Liver (tissue), 7 donors: ENCODE measurements at regions not wholly inside any gene's neighbourhood (a gene's known extent, or its start where the extent isn't known, plus 50 kb on each side); places are given as distances from the start of the nearest gene placed in this dataset.

Source experiments
- DNase-seq: peaks from one replicate; pipeline ENCODE4 v3.0.0-alpha.2; 2017; ENCODE audit warnings: low spot score
- H3K27ac ChIP-seq, 2 donors: one replicate each; pipeline ENCODE4 v1.7.0; 2013; ENCODE audit warnings: inconsistent platforms in 2 of 2, low read length in 2 of 2, control low read depth in 1 of 2, low read depth in 1 of 2, mild to moderate bottlenecking in 1 of 2
- H3K27me3 ChIP-seq, 4 donors: one replicate each; pipeline versions ENCODE4 v1.6.1 to v1.7.0; 2013; ENCODE audit warnings: low read length in 3 of 4, inconsistent platforms in 1 of 4, mild to moderate bottlenecking in 1 of 4, moderate library complexity in 1 of 4; ENCODE audit not compliant: control insufficient read depth in 4 of 4, insufficient read depth in 4 of 4
- H3K36me3 ChIP-seq, 4 donors: one replicate each; pipeline versions ENCODE4 v1.6.1 to v1.7.0; 2013; ENCODE audit warnings: low read length in 3 of 4, mild to moderate bottlenecking in 3 of 4, low read depth in 1 of 4, moderate library complexity in 1 of 4; ENCODE audit not compliant: control insufficient read depth in 4 of 4, insufficient read depth in 3 of 4
- H3K4me1 ChIP-seq, 4 donors: one replicate each; pipeline versions ENCODE4 v1.6.1 to v1.7.0; 2013; ENCODE audit warnings: low read length in 3 of 4, mild to moderate bottlenecking in 3 of 4, moderate library complexity in 1 of 4; ENCODE audit not compliant: control insufficient read depth in 4 of 4, insufficient read depth in 4 of 4
- H3K4me3 ChIP-seq, 3 donors: one replicate each; pipeline versions ENCODE4 v1.6.1 to v1.7.0; 2013; ENCODE audit warnings: low read length in 3 of 3, control low read depth in 1 of 3, low read depth in 1 of 3, mild to moderate bottlenecking in 1 of 3
- H3K9ac ChIP-seq, 2 donors: one replicate each; pipeline ENCODE4 v1.7.0; 2013; ENCODE audit warnings: low read length in 2 of 2, mild to moderate bottlenecking in 2 of 2, moderate library complexity in 2 of 2, control low read depth in 1 of 2, low read depth in 1 of 2
- H3K9me3 ChIP-seq, 4 donors: one replicate each; pipeline versions ENCODE4 v1.6.1 to v1.7.0; 2013; ENCODE audit warnings: low read length in 3 of 4; ENCODE audit not compliant: control insufficient read depth in 4 of 4
- ATF3 ChIP-seq: IDR thresholded peaks from 2 replicates; pipeline ENCODE4 v1.6.1; 2016; ENCODE audit warnings: antibody characterized with exemption
- FOXA1 ChIP-seq: IDR thresholded peaks from 2 replicates; pipeline ENCODE4 v1.6.1; 2016; ENCODE audit warnings: antibody characterized with exemption
- GABPA ChIP-seq, 2 donors: IDR thresholded peaks in 1 of 2; conservative IDR thresholded peaks in 1 of 2; 2 replicates each; pipeline ENCODE4 v1.6.1; 2016; ENCODE audit warnings: antibody characterized with exemption in 2 of 2, mild to moderate bottlenecking in 1 of 2, moderate library complexity in 1 of 2
- HNF4A ChIP-seq, 2 donors: conservative IDR thresholded peaks; 2 replicates each; pipeline ENCODE4 v1.6.1; 2016; ENCODE audit warnings: antibody characterized with exemption in 2 of 2, mild to moderate bottlenecking in 2 of 2
- HNF4G ChIP-seq: IDR thresholded peaks from 2 replicates; pipeline ENCODE4 v1.6.1; 2016; ENCODE audit warnings: antibody characterized with exemption
- JUND ChIP-seq, 2 donors: IDR thresholded peaks; 2 replicates each; pipeline ENCODE4 v1.6.1; 2016; ENCODE audit warnings: antibody characterized with exemption in 2 of 2
- NR2F2 ChIP-seq: IDR thresholded peaks from 2 replicates; pipeline ENCODE4 v1.6.1; 2016; ENCODE audit warnings: antibody characterized with exemption
- RAD21 ChIP-seq, 2 donors: IDR thresholded peaks; 2 replicates each; pipeline ENCODE4 v1.6.1; 2016; ENCODE audit warnings: antibody characterized with exemption in 2 of 2, mild to moderate bottlenecking in 2 of 2
- REST ChIP-seq: IDR thresholded peaks from 2 replicates; pipeline ENCODE4 v1.6.1; 2016; ENCODE audit warnings: antibody characterized with exemption, mild to moderate bottlenecking
- RXRA ChIP-seq, 2 donors: IDR thresholded peaks; 2 replicates each; pipeline ENCODE4 v1.6.1; 2017 to 2018; ENCODE audit warnings: antibody characterized with exemption in 2 of 2, mild to moderate bottlenecking in 1 of 2
- TAF1 ChIP-seq: conservative IDR thresholded peaks from 2 replicates; pipeline ENCODE4 v1.6.1; 2016; ENCODE audit warnings: antibody characterized with exemption, mild to moderate bottlenecking
- YY1 ChIP-seq: IDR thresholded peaks from 2 replicates; pipeline ENCODE4 v1.6.1; 2016; ENCODE audit warnings: antibody characterized with exemption, mild to moderate bottlenecking
- WGBS: extraction: QIAGEN DNeasy Blood & Tissue Kit; methylation state at CpG from one replicate; pipeline ENCODE4 v1.1.7; 2013; 5-methylcytosine and 5-hydroxymethylcytosine counted together
- TF ChIP-seq, protein P1 (sequence below): IDR thresholded peaks from 2 replicates; pipeline ENCODE4 v1.6.1; 2016; ENCODE audit warnings: antibody characterized with exemption
- TF ChIP-seq, protein P2 (sequence below): IDR thresholded peaks from 2 replicates; pipeline ENCODE4 v1.6.1; 2016; ENCODE audit warnings: antibody characterized with exemption
- donor health status: healthy.
- donor health status: healthy.
- donor health status: healthy.
- donor health status: healthy.

GRCh38 chr11:91163619-91164451, 941.0 kb upstream of the CHORDC1 start:
- Histone ChIP-seq H3K27ac (no peak overlapping the region), H3K9me3 (no peaks in the 10 kb centered on the region), H3K36me3 (no peaks in the 10 kb centered on the region), H3K4me3 (no peak overlapping the region), H3K4me1 (no peaks in the 10 kb centered on the region), H3K9ac (no peak overlapping the region), H3K27me3 (no peaks in the 10 kb centered on the region)
- DNase-seq: no peak
- 23% methylated on average over 2 of the region's 2 CpGs for WGBS
- TF ChIP-seq TAF1: no peak
- TF ChIP-seq GABPA (IDR thresholded peaks at IDR 0.05 in 1 of 2, conservative IDR thresholded peaks at IDR 0.05 in 1 of 2): no peak
- TF ChIP-seq YY1: no peak
- no peak for TF ChIP-seq REST
- TF ChIP-seq RXRA (IDR thresholded peaks at IDR 0.05): no peak
- TF ChIP-seq, protein P1, sequence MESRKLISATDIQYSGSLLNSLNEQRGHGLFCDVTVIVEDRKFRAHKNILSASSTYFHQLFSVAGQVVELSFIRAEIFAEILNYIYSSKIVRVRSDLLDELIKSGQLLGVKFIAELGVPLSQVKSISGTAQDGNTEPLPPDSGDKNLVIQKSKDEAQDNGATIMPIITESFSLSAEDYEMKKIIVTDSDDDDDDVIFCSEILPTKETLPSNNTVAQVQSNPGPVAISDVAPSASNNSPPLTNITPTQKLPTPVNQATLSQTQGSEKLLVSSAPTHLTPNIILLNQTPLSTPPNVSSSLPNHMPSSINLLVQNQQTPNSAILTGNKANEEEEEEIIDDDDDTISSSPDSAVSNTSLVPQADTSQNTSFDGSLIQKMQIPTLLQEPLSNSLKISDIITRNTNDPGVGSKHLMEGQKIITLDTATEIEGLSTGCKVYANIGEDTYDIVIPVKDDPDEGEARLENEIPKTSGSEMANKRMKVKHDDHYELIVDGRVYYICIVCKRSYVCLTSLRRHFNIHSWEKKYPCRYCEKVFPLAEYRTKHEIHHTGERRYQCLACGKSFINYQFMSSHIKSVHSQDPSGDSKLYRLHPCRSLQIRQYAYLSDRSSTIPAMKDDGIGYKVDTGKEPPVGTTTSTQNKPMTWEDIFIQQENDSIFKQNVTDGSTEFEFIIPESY: no peak

DNA sequence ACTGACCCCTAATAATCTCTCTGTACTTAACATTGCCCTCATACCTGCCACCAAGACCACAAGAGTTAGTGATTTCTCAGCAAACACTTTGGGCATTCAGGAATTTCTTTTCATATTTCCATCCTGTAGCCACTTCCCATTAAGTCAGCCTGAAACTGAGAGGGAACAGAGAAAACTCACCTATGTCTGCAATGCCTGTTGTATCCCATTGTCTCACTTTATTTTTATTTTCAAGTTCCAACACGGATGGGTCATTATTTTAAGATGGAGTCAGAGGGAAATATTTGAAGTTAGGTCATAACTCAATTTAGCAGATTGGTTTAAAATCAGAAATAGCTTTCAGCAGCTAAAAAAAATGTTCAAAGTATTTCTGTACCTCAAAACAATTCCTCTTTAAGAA, 937.8 kb upstream of the CHORDC1 start:
- no peaks in the 10 kb centered on the region for H3K27me3 ChIP-seq
- H3K27ac ChIP-seq: no peak overlapping the region
- no peak for DNase-seq
- no peaks in the 10 kb centered on the region for H3K36me3 ChIP-seq
- no peaks in the 10 kb centered on the region for H3K4me1 ChIP-seq
- H3K9ac ChIP-seq: no peak overlapping the region
- TF ChIP-seq NR2F2 (no peak), HNF4G (no peak), GABPA (IDR thresholded peaks at IDR 0.05 in 1 of 2, conservative IDR thresholded peaks at IDR 0.05 in 1 of 2) (no peak), TAF1 (no peak), ATF3 (no peak), RAD21 (IDR thresholded peaks at IDR 0.05) (no peak), FOXA1 (no peak), REST (no peak), JUND (IDR thresholded peaks at IDR 0.05) (no peak), HNF4A (conservative IDR thresholded peaks at IDR 0.05) (no peak)
- TF ChIP-seq, protein P2, sequence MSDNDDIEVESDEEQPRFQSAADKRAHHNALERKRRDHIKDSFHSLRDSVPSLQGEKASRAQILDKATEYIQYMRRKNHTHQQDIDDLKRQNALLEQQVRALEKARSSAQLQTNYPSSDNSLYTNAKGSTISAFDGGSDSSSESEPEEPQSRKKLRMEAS: no peak
- H3K9me3 ChIP-seq: no peaks in the 10 kb centered on the region
- 71% methylated on average over 1 of the region's 1 CpG for WGBS
- H3K4me3 ChIP-seq: no peak overlapping the region
